ENCODE measurements at regions not wholly inside any gene's neighbourhood (a gene's known extent, or its start where the extent isn't known, plus 50 kb on each side); places are given as distances from the start of the nearest gene placed in this dataset.

- no peak for TF ChIP-seq CTCF (IDR thresholded peaks at IDR 0.05; ENCODE audit: extremely low read depth, missing control alignments)
These were observed 92.2 kb upstream of the IL33 start for GRCh38 chr9:6123416-6123815.

GRCh38 chr9:6121707-6122106 lies 93.9 kb upstream of the IL33 start:
- TF ChIP-seq CTCF (IDR thresholded peaks at IDR 0.05; ENCODE audit: extremely low read depth, missing control alignments) = no peak
- no peak for DNase-seq (ENCODE audit: low spot score)

More at GRCh38 chr9:6123416-6123815, 92.2 kb upstream of the IL33 start:
- DNase-seq (ENCODE audit: low spot score) = no peak

GRCh38 chr9:6114424-6114823 lies 99.0 kb upstream of the RANBP6 start:
- DNase-seq (ENCODE audit: low spot score) = no peak
- TF ChIP-seq CTCF (IDR thresholded peaks at IDR 0.05; ENCODE audit: extremely low read depth, missing control alignments) = no peak

- TF ChIP-seq CTCF (IDR thresholded peaks at IDR 0.05; ENCODE audit: extremely low read depth, missing control alignments) = no peak
These were observed 98.4 kb upstream of the RANBP6 start for GRCh38 chr9:6113819-6114218.

GRCh38 chr9:6113312-6113711 lies 97.9 kb upstream of the RANBP6 start:
- DNase-seq (ENCODE audit: low spot score) = no peak
- TF ChIP-seq CTCF (IDR thresholded peaks at IDR 0.05; ENCODE audit: extremely low read depth, missing control alignments) = no peak

More at GRCh38 chr9:6113819-6114218, 98.4 kb upstream of the RANBP6 start:
- DNase-seq (ENCODE audit: low spot score) = no peak

GRCh38 chr9:6109986-6110385 lies 94.6 kb upstream of the RANBP6 start:
- no peak for TF ChIP-seq CTCF (IDR thresholded peaks at IDR 0.05; ENCODE audit: extremely low read depth, missing control alignments)
- no peak for DNase-seq (ENCODE audit: low spot score)

- no peak for TF ChIP-seq CTCF (IDR thresholded peaks at IDR 0.05; ENCODE audit: extremely low read depth, missing control alignments)
- no peak for DNase-seq (ENCODE audit: low spot score)
These were observed 94.1 kb upstream of the RANBP6 start for GRCh38 chr9:6109571-6109970.
